GM19467 (cell line): ENCODE measurements at regions not wholly inside any gene's neighbourhood (a gene's known extent, or its start where the extent isn't known, plus 50 kb on each side); places are given as distances from the start of the nearest gene placed in this dataset.

ENCODE experiments used
- ATAC-seq: cut with Tn5 transposase; IDR thresholded peaks from one replicate; pipeline ENCODE4 v1.9.1; 2021; ENCODE audit warnings: mild to moderate bottlenecking, moderate library complexity; ENCODE audit not compliant: unreplicated experiment

- ATAC-seq, result no peak
Observed at GRCh38 chr16:51630076-51630475, 479.0 kb upstream of the SALL1 start.

- no peak for ATAC-seq
Observed at GRCh38 chr16:51629576-51629975, 478.5 kb upstream of the SALL1 start.

- no peak for ATAC-seq
Observed at GRCh38 chr16:51624080-51624775, 473.2 kb upstream of the SALL1 start.

GRCh38 chr16:51621610-51622009, 470.5 kb upstream of the SALL1 start:
- ATAC-seq, result no peak

- ATAC-seq, result no peak
Observed at GRCh38 chr16:51615141-51615540, 464.1 kb upstream of the SALL1 start.

GRCh38 chr16:51607201-51607651, 456.2 kb upstream of the SALL1 start:
- ATAC-seq, result no peak

GRCh38 chr16:51596247-51596646, 445.2 kb upstream of the SALL1 start:
- no peak for ATAC-seq

GRCh38 chr16:51592535-51593300, 441.6 kb upstream of the SALL1 start:
- ATAC-seq, result no peak

GRCh38 chr16:51592001-51592501, 441.0 kb upstream of the SALL1 start:
- ATAC-seq, result no peak

GRCh38 chr16:51591480-51591879, 440.4 kb upstream of the SALL1 start:
- ATAC-seq, result no peak

- ATAC-seq, result no peak
Observed at GRCh38 chr16:51579652-51580360, 428.7 kb upstream of the SALL1 start.

- no peak for ATAC-seq
Observed at GRCh38 chr16:51577621-51578303, 426.7 kb upstream of the SALL1 start.

GRCh38 chr16:51576498-51577195, 425.6 kb upstream of the SALL1 start:
- no peak for ATAC-seq

- no peak for ATAC-seq
Observed at GRCh38 chr16:51573191-51573590, 422.1 kb upstream of the SALL1 start.

- peak; percentile 77 for ATAC-seq
Observed at GRCh38 chr16:51569203-51569931, 418.3 kb upstream of the SALL1 start.

- ATAC-seq, result no peak
Observed at GRCh38 chr16:51567911-51568310, 416.8 kb upstream of the SALL1 start.

- ATAC-seq, result peak; percentile 63
Observed at GRCh38 chr16:51565184-51565583, 414.1 kb upstream of the SALL1 start.

GRCh38 chr16:51562891-51563290, 411.8 kb upstream of the SALL1 start:
- ATAC-seq, result no peak

GRCh38 chr16:51559901-51560300, 408.8 kb upstream of the SALL1 start:
- ATAC-seq, result no peak

GRCh38 chr16:51557670-51558069, 406.6 kb upstream of the SALL1 start:
- no peak for ATAC-seq
